ENCODE measurements at regions not wholly inside any gene's neighbourhood (a gene's known extent, or its start where the extent isn't known, plus 50 kb on each side); places are given as distances from the start of the nearest gene placed in this dataset.
A peak's percentile ranks its signal among the peaks of the same experiment; 100 is the strongest.
"Not testable (repeated sequence)": the region's sequence is repeated elsewhere in the genome, so short reads cannot be mapped to it uniquely, and the experiment has no call there.

- peaks cover 15% of the 10 kb centered on the region for H3K9me3 Mint-ChIP-seq
- H3K36me3 Mint-ChIP-seq, POLR2A ChIA-PET: not testable (repeated sequence)
These were observed 81.1 kb upstream of the USP24 start for GRCh38 chr1:55296247-55296646.

GRCh38 chr1:55289614-55290013 lies 74.5 kb upstream of the USP24 start:
- peaks cover 8% of the 10 kb centered on the region; the same call in 1 of the 2 replicates for H3K4me1 Mint-ChIP-seq
- DNase-seq (ENCODE audit: low spot score), result no peak
- H3K9me3 Mint-ChIP-seq, result no peaks in the 10 kb centered on the region
- ChIA-PET POLR2A (no interaction called here), CTCF (interaction anchor here (0.7 to 2.1 kb wide), 3 partner anchors 28 to 48 kb away, joined by 3 to 11 read pairs (median 4); no protein-coding TSS in a partner anchor)
- peak; percentile 53 for ATAC-seq
- TF ChIP-seq JAZF1 (CRISPR knock-in tag; IDR thresholded peaks at IDR 0.05) (no peak), AR (CRISPR knock-in tag; IDR thresholded peaks at IDR 0.05) (no peak), FOXJ3 (CRISPR knock-in tag; IDR thresholded peaks at IDR 0.05; ENCODE audit: borderline replicate concordance) (no peak), E2F4 (CRISPR knock-in tag; IDR thresholded peaks at IDR 0.05; ENCODE audit: borderline replicate concordance, low read depth) (no peak), IRF1 (CRISPR knock-in tag; IDR thresholded peaks at IDR 0.05) (no peak), E2F1 (CRISPR knock-in tag; IDR thresholded peaks at IDR 0.05) (no peak), OVOL2 (CRISPR knock-in tag; IDR thresholded peaks at IDR 0.05; ENCODE audit: borderline replicate concordance) (no peak), ZNF317 (CRISPR knock-in tag; IDR thresholded peaks at IDR 0.05; ENCODE audit: borderline replicate concordance, low read depth) (no peak), ATF2 (CRISPR knock-in tag; IDR thresholded peaks at IDR 0.05; ENCODE audit: borderline replicate concordance, low read depth) (no peak), ESRRA (CRISPR knock-in tag; IDR thresholded peaks at IDR 0.05; ENCODE audit: borderline replicate concordance) (no peak), ETV6 (CRISPR knock-in tag; IDR thresholded peaks at IDR 0.05) (no peak), HMGXB4 (CRISPR knock-in tag; IDR thresholded peaks at IDR 0.05) (no peak), NR3C1 (CRISPR knock-in tag; conservative IDR thresholded peaks at IDR 0.05; ENCODE audit: low read depth) (no peak), E2F5 (CRISPR knock-in tag; IDR thresholded peaks at IDR 0.05) (no peak), FOXP1 (CRISPR knock-in tag; IDR thresholded peaks at IDR 0.05; ENCODE audit: borderline replicate concordance) (no peak), USF2 (CRISPR knock-in tag; IDR thresholded peaks at IDR 0.05) (no peak), PRRX2 (CRISPR knock-in tag; IDR thresholded peaks at IDR 0.05) (no peak), FOXP4 (CRISPR knock-in tag; IDR thresholded peaks at IDR 0.05) (no peak), GABPB1 (CRISPR knock-in tag; IDR thresholded peaks at IDR 0.05) (no peak), KAT7 (CRISPR knock-in tag; IDR thresholded peaks at IDR 0.05; ENCODE audit: borderline replicate concordance) (no peak)
- H3K4me3 Mint-ChIP-seq, result no peak overlapping the region
- H3K36me3 Mint-ChIP-seq, result no peaks in the 10 kb centered on the region
- peaks cover 5% of the 10 kb centered on the region; the same call in 1 of the 2 replicates for H3K27me3 Mint-ChIP-seq (ENCODE audit: low read depth)
- no peak overlapping the region for H3K27ac Mint-ChIP-seq

More at GRCh38 chr1:55296247-55296646, 81.1 kb upstream of the USP24 start:
- CTCF ChIA-PET; H3K27me3 Mint-ChIP-seq (ENCODE audit: low read depth); ATAC-seq; H3K4me1 Mint-ChIP-seq; H3K27ac Mint-ChIP-seq; H3K4me3 Mint-ChIP-seq; DNase-seq (ENCODE audit: low spot score): not testable (repeated sequence)
